ENCODE measurements at regions not wholly inside any gene's neighbourhood (a gene's known extent, or its start where the extent isn't known, plus 50 kb on each side); places are given as distances from the start of the nearest gene placed in this dataset.
A peak's percentile ranks its signal among the peaks of the same experiment; 100 is the strongest.
"Not testable (repeated sequence)": the region's sequence is repeated elsewhere in the genome, so short reads cannot be mapped to it uniquely, and the experiment has no call there.

DNA sequence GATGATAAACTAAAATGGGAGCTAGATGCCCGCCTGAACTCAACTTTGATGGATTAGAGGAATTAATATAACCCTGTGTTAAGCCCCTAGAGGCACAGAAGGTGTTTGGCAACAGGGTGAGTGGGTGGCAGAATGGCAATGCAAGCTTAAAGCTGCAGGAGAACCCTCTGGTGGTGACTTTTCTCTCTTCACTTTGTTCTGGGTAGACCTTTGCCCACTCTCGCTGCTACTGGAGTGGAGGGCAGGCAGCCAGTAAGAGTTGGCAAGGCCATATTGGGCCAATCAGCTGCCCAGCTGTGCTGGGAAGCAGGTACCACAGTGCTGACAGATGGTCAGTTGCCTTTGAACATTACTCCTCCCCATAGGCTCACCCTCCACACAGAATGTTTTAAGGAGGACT, 468.2 kb downstream of the MMUT start:
- DNase-seq (ENCODE audit: low read depth): no peak

DNA sequence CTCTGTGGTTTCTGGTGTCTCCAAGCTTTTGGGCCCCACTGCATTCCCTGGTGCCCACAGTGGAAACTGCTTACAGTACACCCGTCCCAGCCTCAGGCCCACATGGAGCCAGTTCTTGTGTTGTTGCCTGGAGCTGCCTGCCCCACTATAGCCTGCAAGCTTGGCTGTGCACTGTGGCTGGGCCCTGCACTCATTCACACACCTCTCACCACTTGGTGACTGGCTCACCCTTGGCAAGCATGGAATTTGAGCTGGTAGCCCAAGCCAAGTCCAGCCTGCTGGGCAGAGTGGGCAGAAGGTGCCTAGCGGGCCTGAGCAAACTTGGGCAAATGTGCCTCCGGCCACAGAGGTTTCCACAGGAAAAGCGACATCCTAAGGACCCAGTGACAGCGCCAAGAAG, 472.3 kb downstream of the MMUT start:
- no peak for DNase-seq (ENCODE audit: low read depth)

DNA sequence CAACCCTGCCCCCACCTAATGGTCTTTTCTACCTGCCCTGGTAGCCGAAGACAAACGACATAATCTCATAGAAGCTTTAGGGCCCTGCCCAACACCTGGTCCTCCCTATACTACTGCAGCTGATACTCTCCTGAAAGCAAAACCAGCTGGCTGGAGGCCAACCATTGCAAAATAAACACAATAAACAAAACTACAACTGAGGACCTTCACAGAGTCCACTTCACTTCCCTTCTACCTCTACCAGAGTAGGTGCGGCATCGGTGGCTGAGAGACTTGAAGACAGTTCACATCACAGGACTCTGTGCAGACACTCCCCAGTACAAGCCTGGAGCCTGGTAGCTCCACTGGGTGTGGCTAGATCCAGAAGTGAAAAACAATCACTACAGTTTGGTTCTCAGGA, 476.2 kb downstream of the MMUT start:
- no peak for DNase-seq (ENCODE audit: low read depth)

DNA sequence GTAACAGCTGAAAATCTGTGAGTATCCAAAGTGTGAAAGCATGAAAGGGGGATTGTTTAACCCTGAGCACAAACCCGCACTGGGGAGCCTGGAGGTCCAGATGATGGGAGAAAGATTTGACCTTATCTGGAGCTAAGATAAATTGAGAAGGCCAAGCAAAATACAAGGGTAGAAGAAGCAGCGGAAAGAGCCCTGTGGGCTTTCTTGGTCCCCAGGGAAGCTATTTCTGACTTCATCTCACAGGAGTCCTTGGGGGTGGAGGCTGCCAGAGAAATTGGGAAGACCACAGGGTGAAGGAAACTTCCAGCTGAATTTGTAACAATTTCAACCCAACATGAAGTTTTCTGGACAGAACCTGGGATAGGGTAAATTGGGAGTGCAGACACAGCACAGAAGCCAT, 476.9 kb downstream of the MMUT start:
- no peak for DNase-seq (ENCODE audit: low read depth)

DNA sequence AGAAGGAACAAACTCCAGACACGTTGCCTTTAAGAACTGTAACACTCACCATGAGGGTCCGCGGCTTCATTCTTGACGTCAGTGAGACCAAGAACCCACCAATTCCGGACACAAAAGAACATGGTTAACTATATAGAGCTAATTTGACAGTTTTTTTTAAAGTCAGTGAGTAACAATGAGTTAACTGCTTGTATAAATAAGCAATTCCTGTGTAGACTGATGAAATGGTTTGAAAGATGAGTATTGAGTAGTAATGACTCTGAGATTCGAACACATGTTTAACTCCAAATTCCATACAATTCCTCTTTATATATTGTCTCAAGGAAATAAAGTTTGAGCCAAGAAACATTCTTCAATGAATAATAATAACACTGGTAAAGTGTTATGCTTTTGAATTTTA, 478.0 kb downstream of the MMUT start:
- DNase-seq (ENCODE audit: low read depth): peak; percentile 36

DNA sequence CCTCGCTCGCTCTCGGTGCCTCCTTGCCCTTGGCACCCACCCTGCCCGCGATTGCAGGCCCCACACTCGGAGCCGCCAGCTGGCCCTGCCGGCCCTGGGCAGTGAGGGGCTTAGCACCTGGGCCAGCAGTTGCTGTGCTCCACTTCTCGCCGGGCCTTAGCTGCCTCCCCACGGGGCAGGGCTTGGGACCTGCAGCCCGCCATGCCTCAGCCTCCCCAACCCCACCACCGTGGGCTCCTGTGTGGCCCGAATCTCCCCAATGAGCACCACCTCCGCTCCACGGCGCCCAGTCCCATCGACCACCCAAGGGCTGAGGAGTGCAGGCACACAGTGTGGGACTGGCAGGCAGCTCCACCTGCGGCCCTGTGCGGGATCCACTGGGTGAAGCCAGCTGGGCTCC, 479.1 kb downstream of the MMUT start:
- not testable (repeated sequence) for DNase-seq (ENCODE audit: low read depth)

DNA sequence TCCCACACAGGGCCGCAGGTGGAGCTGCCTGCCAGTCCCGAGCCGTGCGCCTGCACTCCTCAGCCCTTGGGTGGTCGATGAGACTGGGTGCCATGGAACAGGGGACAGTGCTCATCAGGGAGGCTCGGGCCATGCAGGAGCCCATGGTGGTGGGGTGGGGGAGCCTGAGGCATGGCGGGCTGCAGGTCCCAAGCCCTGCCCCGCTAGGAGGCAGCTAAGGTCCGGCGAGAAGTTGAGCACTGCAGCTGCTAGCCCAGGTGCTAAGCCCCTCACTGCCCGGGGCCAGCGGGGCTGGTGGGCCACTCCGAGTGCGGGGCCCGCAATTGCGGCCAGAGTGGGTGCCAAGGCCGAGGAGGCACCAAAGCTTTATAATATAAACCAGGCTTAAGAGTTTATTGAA, 479.7 kb downstream of the MMUT start:
- DNase-seq (ENCODE audit: low read depth): no peak

DNA sequence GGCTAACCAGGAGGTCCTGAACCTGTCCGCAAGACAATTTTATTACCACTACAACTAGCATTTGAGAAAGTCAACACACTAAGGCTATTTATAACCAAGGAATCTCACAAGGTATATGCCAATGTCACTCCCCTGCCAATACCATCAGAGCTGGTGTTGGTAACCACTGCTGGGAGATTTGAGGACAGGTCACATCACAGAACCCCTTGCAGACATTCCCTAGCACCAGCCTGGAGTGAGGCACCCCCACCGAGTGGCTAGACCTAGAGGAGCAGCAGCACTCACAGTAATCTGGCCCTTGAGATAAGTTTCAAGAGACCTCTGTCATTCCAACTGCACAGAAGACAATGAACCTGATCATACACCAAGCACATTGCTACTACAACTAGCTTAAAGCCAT, 483.2 kb downstream of the MMUT start:
- no peak for DNase-seq (ENCODE audit: low read depth)

DNA sequence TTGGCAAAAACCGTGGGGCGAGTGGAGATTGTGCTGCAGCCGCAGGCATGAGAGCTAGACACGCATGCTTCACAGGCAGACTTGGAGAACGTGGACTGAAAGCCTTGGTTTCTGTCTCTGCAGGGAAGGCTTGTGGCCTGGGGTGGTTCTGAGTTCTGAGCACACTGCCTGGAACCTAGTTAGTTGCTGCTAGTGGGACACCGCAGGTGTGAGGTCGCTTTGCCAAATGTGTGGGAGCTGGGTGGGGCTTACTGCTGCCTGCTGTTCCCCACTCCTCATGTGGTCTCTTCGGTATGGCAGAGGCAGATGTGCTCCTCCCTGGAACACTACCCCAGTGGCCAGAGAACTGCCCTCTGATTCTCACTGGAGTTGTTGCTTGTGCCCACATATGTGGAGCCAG, 484.0 kb downstream of the MMUT start:
- DNase-seq (ENCODE audit: low read depth): no peak

DNA sequence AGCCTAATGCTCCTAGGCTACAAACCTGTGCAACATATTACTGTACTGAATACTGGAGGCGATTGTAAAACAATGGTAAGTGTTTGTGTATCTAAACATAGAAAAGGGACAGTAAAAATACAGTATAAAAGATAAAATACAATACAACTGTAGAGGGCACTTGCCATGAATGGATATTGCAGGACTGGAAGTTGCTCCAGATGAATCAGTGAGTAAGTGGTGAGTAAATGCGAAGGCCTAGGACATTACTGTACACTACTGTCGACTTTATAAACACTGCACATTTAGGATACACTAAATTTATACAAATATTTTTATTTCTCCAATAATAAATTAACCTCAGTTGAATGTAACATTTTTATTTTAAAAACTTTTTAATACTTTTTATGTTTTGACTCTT, 485.0 kb downstream of the MMUT start:
- peak; percentile 9 for DNase-seq (ENCODE audit: low read depth)

DNA sequence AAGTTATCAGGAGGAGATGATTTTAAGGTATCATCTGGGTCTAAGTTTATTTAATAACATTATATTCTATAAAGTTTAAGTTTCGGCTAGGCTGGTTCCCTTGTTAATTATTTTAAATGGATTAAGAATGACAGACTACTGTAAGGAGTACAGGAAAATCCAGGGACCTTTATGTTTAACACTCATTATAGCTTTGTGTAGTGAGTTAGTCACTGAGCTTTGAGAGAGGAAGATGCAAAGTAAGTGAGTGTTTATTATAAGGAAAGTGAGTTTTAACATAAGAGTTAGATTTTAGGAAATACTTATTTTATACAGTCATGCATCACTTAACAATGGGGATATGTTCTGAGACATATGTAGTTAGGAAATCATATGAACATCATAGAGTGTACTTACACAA, 485.5 kb downstream of the MMUT start:
- no peak for DNase-seq (ENCODE audit: low read depth)

DNA sequence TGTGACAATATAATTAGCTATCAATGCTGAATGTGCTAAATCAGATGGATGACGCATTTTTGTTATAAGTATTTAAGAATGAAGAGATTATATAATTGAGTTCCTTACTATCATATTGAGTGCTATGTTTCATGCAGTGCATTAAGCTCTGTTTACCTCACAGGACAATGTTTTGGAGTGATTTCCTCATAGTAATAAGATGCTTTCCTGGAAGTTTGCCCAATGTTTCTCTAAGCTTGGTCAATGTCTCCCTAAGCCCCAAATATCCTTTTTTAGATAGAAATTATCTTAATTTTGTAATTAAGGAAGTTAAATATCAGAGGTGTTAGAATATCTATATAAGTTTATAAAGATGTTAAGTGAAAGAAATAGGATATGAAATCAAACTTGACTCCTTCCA, 489.6 kb downstream of the MMUT start:
- DNase-seq (ENCODE audit: low read depth): no peak

DNA sequence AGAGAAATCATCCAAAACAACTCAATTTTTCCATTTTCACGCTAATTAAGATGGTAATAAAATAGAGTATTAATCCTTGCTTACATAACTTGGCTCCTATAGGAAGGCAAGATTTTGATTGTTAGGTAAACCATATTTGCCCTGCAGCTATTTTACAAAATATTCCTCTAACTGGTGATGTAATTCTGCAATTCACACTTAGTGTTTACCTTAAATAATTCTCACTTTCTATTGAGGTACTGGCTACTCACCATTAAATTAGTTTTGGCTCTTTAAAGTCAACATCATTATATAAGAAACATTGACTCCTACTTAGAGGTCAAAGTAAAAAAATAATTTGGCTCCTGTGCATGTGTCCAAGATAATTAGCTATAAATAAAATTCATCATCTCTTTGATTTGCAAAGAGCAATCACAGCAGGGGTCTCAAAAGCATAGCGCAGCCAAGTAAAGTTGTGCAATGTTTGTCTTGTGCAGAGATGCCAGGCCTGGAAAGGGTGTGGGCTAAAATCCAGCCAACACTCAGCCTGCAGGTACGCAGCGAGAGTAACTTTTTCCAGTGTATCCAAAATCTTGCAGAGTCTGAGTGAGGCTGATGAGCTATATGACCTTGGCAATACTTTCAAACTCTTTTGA, 501.2 kb downstream of the MMUT start:
- DNase-seq (ENCODE audit: low read depth): no peak

DNA sequence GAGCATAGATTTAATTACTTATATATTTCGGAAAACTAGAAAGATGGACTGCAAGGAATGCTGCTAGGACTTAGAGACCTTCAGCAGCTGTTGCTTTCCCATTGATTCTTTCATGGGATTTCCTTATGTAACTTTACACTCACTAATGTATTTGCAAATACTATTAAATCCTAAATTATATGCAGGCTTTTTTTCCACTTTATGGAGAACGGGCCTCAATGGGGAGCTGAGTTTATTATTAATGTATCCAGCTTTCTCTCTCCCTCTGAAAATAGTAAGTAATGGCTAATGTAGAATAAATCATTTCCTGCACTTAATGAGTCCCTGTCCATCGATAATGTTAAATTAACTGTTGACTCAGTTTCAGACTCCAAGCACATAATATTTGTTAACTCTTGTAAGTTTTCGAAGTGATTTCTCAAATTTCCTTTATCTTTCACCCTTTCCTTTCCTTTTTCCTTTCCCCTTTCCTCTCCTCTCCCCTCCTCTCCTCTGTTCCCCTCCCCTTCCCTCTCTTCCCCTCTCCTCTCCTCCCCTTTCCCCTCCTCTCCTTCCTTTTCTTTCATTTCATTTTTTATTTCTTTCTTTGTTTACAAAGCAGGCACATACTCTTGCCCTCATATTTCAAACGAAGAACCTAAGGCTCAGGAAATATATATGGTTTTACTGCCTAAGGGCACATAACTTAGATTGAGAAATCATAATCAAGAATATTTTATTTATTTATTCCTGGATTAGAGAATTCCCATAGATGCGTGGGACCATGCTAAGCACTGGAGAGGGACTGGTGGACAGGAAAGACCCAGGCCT, 503.6 kb downstream of the MMUT start:
- DNase-seq (ENCODE audit: low read depth): no peak

DNA sequence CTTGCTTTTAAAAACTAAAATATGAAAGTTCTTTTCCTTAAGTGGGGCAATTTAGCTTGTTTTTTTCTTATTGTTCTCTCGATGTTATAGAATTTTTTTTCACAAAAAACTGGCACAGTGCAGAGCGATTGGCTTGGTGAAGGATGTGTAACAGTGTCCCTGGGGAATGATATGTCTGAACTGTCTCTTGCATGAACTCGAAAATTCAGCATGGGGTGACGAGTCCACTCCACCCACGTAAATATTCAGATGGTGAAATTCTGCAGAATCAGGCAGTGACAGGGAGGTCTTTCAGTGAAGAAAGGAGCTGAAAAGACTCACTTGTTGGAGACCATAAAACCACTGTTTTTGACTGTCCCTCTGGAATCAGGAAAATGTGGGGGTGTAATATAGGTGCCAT, 505.3 kb downstream of the MMUT start:
- no peak for DNase-seq (ENCODE audit: low read depth)

DNA sequence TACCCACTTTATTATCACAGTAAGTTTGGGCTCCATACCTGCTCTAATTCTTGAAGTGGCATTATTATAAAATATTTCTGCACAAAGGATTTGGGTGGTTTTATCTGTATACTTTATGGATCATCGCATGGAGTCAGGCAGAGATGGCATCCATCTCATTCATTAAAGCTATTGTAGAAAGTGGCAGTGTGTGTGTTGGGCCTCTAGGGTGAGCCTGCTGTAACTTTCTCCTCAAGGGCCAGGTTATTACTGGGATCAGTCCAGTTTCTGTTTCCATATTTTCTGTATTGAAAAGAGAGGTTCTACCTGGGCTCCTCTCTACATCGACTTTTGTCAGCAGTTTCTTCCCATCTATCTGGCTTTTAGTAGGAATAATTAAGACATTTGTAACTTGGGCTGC, 511.1 kb downstream of the MMUT start:
- DNase-seq (ENCODE audit: low read depth): no peak

DNA sequence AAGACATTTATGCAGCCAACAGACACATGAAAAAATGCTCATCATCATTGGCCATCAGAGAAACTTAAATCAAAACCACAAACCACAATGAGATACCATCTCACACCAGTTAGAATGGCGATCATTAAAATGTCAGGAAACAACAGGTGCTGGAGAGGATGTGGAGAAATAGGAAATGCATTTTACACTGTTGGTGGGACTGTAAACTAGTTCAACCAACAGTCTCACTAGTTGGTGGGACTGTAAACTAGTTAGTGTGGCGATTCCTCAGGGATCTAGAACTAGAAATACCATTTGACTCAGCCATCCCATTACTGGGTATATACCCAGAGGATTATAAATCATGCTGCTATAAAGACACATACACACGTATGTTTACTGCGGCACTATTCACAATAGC, 518.8 kb downstream of the MMUT start:
- peak; percentile 37 for DNase-seq (ENCODE audit: low read depth)

DNA sequence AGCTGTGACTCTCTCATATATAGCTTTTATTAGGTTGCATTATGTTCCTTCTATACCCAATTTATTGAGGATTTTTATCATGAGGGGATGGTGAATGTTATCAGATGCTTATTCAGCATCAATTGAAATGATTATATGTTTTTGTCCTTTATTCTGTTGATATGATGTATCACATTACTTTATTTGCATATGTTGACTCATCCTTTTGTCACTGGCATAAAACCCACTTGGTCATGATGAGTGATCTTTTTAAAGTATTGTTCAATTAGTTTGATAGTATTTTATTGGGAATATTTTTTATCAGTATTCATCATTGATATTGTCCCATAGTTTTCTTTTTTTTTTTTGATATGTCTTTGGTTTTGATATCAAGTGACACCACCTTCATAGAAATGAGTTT, 529.9 kb downstream of the MMUT start:
- no peak for DNase-seq (ENCODE audit: low read depth)

DNA sequence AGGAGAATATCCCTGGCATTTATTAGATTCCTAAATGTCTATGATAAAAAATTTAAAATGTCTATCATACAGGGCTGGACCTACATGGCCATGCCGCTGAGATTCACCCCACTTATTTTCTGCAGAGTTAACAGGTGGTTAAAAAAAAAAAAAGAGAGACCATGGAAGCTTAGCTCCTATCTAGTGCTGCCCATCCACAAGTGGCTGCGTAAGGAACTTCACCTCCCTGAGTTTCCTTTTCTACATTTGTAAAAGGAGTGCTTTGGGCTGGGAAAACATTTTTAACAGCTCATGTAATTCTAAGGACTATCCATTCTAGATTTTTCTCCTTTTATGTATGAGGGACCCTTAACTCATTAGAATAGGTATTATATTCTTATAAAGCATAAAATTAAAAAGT, 534.1 kb downstream of the MMUT start:
- no peak for DNase-seq (ENCODE audit: low read depth)

DNA sequence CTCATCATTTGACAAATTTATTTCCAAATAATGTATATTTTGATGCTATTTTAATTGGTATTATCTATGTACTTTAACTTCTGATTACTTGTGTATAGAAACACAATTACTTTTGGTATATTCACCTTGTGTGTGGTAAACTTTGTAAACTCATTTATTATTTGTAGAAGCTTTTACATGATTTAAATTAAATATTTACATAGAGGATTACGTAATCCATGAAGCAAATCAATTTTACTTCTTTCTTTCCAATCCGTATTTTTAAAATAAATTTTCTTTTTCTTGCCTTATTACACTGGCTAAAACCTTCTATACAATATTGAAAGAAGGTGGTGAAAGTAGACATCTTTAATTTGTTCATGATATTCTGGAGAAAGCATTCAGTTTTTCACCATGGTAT, 540.2 kb downstream of the MMUT start:
- no peak for DNase-seq (ENCODE audit: low read depth)

DNA sequence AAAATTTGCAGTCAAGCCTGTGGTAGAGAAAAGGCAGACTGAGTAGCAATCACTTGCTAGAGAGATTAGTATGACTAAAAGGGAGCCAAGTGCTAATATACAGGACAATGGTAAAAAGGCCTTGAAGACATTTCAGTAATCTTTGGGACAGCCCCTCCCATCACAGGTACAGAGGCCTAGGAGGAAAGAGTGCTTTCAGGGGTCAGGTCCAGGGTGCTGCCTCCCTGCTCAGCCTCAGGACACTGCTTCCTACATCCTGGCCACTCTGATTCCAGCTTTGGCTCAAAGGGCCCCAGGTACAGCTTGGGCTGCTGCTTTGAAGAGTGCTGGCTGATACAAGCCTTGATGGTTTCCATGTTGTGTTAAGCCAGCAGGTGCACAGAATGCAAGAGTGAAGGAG, 543.5 kb downstream of the MMUT start:
- no peak for DNase-seq (ENCODE audit: low read depth)

DNA sequence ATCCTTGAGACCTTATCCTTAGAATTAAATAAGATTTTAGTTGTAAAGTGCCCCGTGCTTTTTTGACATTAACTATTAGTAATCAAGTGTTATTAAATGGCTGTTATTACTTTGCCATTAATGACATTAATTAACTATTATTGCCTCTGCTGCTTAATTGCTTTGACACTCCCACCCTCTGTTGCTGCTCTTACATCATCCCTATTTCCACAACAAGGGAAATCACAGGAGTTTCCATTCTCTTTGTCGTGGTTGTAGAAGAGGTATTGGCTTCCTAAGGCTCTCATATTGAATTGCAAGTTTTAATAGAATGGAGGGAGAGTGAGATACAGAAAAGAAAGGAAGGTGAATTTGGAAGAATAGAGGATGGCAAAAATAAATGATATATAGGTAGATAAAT, 545.8 kb downstream of the MMUT start:
- no peak for DNase-seq (ENCODE audit: low read depth)

DNA sequence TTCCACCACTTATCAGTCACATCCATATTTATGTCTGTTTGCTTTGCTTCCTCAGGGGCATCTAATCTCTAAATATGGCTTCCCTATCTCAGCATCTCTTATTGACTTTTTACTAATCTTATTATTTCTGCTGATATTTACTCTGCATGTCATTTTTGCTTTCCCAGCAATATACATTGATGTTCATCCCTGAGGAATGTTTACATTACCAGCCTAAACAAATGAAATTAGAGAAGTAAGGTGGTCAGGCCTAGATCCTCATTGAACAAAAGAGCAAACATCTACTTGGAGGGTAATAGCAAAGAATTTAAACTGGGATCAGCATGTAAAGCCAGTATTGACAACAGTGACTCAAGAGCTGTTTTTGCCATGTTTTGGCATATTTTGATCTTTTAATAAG, 546.4 kb downstream of the MMUT start:
- DNase-seq (ENCODE audit: low read depth): no peak

DNA sequence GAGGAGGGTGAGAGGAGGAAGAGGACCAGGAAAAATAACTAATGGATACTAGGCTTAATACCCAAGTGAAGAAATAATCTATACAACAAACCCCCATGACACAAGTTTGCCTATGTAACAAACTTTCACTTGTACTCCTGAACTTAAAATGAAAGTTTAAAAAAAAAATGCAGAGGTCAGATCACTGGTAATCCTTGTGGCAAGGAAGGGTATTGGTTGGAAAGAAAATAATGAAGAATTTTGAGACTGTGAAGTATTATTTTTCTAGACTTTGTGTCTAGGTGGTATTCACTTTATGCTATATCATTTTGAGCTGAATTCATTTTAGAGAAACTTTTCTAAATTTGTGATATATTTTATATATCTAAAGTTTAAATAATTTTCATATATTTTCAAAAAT, 547.5 kb downstream of the MMUT start:
- DNase-seq (ENCODE audit: low read depth): no peak

All from EH (cell line).